ENCODE measurements at regions not wholly inside any gene's neighbourhood (a gene's known extent, or its start where the extent isn't known, plus 50 kb on each side); places are given as distances from the start of the nearest gene placed in this dataset.

DNA sequence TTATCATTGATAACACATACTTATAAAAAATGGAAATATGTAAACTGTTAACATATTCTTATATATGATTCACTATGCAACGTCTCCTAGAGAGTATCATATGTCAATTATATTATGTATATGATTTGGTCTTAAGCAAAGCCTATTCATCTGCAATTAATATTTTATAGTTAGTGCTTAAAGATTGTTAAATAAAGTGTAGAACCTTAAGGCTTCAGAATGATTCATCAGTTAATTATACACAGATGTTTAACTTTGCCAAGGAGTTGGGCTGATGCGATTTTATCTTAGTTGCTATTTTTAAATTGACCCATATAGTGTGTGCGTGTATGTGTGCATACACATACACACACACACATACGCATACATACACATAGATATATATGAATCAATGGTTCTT is 323.1 kb downstream of the RBM43 start:
- TF ChIP-seq, protein P1, sequence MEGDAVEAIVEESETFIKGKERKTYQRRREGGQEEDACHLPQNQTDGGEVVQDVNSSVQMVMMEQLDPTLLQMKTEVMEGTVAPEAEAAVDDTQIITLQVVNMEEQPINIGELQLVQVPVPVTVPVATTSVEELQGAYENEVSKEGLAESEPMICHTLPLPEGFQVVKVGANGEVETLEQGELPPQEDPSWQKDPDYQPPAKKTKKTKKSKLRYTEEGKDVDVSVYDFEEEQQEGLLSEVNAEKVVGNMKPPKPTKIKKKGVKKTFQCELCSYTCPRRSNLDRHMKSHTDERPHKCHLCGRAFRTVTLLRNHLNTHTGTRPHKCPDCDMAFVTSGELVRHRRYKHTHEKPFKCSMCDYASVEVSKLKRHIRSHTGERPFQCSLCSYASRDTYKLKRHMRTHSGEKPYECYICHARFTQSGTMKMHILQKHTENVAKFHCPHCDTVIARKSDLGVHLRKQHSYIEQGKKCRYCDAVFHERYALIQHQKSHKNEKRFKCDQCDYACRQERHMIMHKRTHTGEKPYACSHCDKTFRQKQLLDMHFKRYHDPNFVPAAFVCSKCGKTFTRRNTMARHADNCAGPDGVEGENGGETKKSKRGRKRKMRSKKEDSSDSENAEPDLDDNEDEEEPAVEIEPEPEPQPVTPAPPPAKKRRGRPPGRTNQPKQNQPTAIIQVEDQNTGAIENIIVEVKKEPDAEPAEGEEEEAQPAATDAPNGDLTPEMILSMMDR (IDR thresholded peaks at IDR 0.05; ENCODE audit: low read depth, low read length): no peak
- TF ChIP-seq POLR2A (IDR thresholded peaks at IDR 0.05; ENCODE audit: extremely low read depth, insufficient read length) (no peak), MYC (IDR thresholded peaks at IDR 0.05; ENCODE audit: low read depth, low read length) (no peak)
- TF ChIP-seq, protein P2, sequence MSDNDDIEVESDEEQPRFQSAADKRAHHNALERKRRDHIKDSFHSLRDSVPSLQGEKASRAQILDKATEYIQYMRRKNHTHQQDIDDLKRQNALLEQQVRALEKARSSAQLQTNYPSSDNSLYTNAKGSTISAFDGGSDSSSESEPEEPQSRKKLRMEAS (IDR thresholded peaks at IDR 0.05; ENCODE audit: low read depth, low read length): no peak

All from NB4 (cell line).